ENCODE measurements at regions not wholly inside any gene's neighbourhood (a gene's known extent, or its start where the extent isn't known, plus 50 kb on each side); places are given as distances from the start of the nearest gene placed in this dataset.
A peak's percentile ranks its signal among the peaks of the same experiment; 100 is the strongest.

- DNase-seq: no peak
- intact Hi-C loops (cut with DNase I): no loop called here
Observed at GRCh38 chr9:79220666-79221065, 351.1 kb upstream of the TLE4 start.

DNA sequence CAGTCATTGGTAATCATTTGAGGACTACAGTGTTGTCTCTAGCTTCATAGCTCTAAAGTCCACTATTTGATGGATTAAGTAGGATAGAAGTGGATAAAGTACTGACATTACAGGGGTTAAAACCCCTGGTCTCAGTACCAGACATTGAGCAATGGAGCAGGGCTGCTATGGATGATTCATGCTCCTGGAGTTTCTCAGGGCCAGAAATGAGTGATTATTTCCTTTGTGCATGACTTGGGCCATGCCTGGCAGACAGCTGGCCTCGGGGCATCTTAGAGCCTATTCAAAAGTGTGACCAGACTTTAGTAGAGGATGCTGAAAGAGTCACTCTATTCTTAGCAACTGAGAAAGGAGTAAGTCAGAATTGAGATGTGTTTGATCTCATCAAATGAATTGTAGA is 350.7 kb upstream of the TLE4 start:
- intact Hi-C loops (cut with DNase I): no loop called here
- DNase-seq: no peak

DNA sequence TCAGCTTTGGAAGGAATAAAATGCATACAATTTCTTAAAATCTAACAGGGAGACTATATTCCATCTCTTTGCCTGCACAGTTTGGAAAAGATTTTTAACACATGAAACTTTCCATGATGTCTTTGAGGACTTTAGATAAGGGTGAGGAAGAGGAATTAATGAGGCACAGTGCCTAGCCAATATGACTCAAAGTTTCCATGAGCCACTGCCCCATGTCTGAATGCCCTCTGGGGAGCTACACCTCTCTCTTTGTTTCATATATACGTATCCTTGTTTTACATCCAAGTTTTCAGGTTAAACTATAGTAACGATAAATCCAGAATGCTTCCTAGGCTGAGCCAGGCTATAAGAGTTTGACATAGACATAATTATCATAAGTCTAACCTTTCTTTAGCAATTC is 349.3 kb upstream of the TLE4 start:
- intact Hi-C loops (cut with DNase I): no loop called here
- DNase-seq: no peak

- intact Hi-C loops (cut with DNase I): no loop called here
- no peak for DNase-seq
Observed at GRCh38 chr9:79224672-79225433, 346.9 kb upstream of the TLE4 start.

DNA sequence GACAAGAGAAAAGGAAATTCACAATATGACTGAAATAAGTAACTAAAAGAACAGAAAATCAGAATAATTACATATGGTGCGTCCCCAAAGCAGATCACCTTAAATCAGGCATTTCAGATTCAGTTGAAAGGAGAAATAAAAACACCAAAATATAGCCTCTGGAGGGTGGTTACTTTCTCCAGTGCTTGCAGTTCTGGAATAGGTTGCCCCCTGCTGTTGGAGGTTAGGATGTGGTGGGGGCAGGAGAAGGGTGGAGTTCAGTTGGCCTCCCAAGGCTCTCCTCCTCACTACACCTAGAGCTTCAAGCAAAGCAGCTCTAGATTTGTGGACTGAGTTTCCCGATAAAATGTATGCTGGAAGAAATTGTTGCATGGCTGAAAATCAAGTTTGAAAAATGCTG is 338.2 kb upstream of the TLE4 start:
- DNase-seq: peak in 1 of 10 donors; percentile 8

DNA sequence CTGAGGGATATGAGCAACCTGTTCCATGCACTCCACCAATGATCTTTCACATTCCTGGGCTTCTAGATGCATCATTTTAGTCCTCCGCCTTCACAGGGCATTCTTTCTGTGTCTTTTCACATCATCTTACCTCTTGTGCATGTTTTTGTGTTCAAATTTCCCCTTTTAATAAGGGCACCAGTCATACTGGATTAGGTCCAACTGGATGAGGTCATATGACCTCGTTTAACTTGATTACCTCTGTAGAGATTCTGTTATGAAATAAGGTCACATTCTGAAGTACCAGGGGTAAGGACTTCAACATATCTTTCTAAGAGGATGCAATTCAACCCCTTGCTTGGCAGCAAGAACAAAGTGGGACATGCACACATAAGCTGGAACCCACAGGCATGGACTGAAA is 335.3 kb upstream of the TLE4 start:
- no peak for DNase-seq
- intact Hi-C loops (cut with DNase I): no loop called here

More for the DNA sequence above, 338.2 kb upstream of the TLE4 start:
- intact Hi-C loops (cut with DNase I): no loop called here

- DNase-seq: no peak
- intact Hi-C loops (cut with DNase I): no loop called here
Observed at GRCh38 chr9:79237861-79238260, 333.9 kb upstream of the TLE4 start.

- no peak for DNase-seq
- intact Hi-C loops (cut with DNase I): no loop called here
Observed at GRCh38 chr9:79240774-79241173, 331.0 kb upstream of the TLE4 start.

DNA sequence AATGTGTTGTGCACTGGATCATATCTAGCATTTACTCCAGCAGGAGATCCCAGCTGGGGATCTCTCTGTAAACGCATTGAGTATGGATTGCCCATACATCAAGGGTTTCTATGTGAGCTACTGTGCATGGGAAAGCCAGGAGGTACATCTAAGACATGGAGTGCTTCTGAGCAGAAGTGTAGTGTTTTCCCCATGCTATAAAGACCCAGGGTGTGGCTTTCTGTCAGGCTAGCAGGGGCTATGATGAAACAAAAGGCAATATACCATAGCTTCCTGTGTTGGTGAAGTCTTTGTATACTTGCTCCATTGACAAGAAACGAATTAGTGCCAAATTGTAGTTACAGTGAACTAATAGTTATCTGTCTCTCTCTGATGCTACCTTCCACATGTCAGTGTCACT is 329.3 kb upstream of the TLE4 start:
- DNase-seq: no peak
- intact Hi-C loops (cut with DNase I): no loop called here

DNA sequence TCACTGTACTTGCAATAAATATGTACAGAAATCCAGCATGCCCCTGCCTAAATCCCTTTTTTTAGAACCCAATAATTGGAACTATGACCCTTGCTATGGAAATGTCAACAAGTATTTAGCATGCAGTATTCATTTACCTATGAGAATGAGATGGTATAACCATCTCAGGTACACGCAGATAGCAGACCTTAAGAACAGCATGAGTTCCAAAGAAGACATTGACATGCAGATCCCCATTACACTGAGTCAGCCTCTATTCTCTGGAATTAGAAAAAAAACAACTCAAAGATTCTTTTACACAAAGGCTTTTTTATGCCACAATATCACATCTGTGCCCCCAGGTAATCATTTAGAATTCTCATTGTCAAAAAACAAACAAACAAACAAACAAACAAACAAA is 325.6 kb upstream of the TLE4 start:
- no peak for DNase-seq
- intact Hi-C loops (cut with DNase I): no loop called here

GRCh38 chr9:79247021-79247420 is 324.7 kb upstream of the TLE4 start:
- DNase-seq: no peak
- intact Hi-C loops (cut with DNase I): no loop called here

DNA sequence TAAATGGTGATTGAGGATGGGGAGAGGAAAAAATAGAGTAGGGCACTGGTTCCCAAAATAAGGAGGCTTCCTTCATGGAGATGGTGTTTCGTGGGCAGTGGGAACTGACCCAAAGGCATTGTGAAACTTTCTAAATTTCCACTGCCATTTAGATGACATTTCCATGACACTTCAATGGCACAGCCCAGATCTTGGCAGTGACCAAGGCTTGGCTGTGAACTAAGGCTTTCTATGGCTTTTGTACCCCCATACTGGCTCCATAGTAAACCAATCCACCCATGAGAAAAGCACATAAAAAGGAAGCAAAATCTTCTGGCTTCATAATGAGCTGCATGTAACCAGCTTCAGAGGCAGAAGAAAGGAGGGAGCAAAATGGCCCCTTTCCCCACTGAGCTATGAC is 321.0 kb upstream of the TLE4 start:
- intact Hi-C loops (cut with DNase I): no loop called here
- no peak for DNase-seq

GRCh38 chr9:79254900-79255650 is 316.7 kb upstream of the TLE4 start:
- intact Hi-C loops (cut with DNase I): no loop called here
- DNase-seq: no peak

DNA sequence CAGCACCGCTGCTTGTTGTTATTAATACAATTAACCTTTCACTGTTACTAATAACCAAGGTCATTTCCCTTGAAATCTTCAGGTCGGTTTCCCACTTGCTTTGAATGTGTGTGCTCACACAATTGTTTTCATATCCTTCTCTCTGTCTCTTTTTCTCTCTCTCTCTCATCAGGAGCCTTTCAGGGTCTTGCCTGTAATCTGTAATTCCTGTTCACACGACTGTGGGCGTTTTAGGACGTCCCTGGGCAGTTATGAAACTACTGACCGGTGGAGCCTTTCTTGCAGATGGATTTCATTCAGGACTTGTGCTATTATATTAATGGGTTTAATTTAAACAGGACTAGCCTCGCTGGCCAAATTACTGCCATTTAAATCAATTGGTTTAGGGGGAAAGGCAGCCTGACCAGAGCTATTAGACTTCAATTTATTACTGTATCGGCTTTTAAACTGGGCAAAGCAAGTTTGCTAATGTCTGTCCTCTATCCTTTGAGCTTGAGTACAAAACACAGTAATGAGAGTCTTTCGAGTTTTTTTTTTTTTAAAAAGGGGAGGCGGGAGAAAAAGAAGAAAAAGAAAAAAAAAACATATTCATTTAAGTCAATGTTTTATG is 316.0 kb upstream of the TLE4 start:
- intact Hi-C loops (cut with DNase I): no loop called here

DNA sequence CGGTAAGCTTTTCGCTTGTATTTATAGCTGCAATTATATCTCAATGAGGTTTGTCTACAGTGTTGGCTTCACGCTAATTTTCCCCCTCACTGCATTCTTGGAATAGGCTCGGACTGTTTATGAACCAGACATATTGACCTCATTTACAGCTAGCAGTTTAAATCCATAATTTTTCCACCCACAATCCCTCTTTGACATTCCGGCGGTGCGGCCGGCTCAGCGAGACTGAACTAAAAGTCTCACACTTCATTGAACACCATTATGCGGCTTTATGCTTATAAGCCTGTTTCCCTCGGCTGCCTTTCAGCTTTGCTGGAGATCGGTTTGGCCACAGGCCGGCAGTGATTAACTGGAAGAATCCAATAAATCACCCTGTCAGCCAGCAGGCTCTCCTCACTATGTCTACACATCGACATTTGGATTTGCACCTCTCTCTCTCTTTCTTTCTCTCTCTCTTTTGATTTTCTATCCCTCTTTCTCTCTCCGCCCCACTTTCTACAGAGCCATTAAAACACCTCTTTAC is 315.0 kb upstream of the TLE4 start:
- DNase-seq: peak in 4 of 10 donors; percentile 12 to 69 (median 22)
- intact Hi-C loops (cut with DNase I): no loop called here

More for the DNA sequence above, 316.0 kb upstream of the TLE4 start:
- DNase-seq: no peak

DNA sequence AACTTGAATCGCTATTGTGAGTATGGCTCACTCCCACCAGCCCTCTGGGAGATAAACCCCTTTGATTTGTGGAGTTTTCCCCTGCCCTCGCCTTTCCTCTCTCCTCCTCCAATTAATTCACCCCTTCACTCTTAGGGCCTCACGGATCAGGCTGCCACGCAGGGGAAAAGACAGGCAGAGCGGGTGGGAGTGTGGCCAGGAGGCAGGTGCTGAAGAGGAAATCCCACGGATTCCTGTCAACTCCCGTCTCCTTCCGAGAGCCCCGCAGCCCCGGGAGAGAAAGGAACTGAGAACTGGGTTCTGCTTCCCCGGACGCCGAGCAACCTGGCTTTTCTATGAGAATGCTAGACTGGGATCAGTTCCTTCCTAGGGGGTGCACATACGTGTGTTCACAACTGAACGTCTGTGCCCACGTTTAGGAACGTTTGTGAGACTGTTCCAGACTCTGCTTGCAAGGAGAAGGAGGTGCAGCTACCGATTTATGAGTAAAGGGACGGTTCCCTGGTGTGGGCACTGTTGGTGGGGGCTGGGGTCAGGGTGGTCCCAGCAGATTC is 314.5 kb upstream of the TLE4 start:
- intact Hi-C loops (cut with DNase I): no loop called here
- peak in 6 of 10 donors; percentile 8 to 85 (median 27) for DNase-seq

- intact Hi-C loops (cut with DNase I): no loop called here
- peak in 4 of 10 donors; percentile 19 to 88 (median 78) for DNase-seq
Observed at GRCh38 chr9:79257790-79258351, 313.9 kb upstream of the TLE4 start.

GRCh38 chr9:79259858-79260257 is 311.9 kb upstream of the TLE4 start:
- no peak for DNase-seq
- intact Hi-C loops (cut with DNase I): no loop called here

DNA sequence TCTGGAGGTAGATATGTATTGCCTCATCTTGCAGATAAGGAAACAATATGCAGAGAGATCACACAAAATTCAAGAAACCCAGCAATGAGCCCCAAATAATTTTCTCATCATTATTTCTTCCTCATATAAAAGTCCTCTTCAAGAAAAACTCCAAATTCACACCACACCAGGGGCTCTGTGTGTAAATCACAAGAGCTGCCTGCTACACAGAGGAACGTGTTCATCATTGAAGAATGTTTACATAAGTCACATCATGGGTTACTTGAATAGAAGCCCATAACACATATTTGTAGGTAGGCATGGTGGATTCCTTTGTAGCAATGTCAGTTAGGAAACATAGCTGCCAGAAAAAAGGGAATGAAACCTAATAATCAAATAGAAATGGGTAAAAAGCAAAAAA is 308.1 kb upstream of the TLE4 start:
- intact Hi-C loops (cut with DNase I): no loop called here
- no peak for DNase-seq

DNA sequence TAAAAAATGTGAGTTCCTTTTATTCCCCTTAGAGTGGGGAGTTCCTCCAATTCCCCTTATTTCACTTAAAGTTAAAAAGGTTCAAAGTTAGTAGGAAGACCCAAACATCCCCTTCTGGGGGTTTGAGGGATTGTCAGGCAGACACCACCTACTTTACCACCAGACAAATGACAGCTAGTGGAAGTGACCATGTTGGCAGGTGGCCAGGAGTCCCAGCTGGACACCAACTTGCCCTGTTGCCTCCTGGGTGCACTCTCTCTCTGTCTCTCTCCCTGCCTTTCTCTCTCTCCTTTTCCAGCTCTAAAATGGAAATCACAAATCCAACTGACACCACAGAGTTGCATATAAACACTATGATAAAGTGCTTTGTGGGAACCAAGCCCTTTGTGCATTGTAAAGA is 307.7 kb upstream of the TLE4 start:
- intact Hi-C loops (cut with DNase I): no loop called here

More for the DNA sequence above, 307.7 kb upstream of the TLE4 start:
- peak in 1 of 10 donors; percentile 12 for DNase-seq

All from posterior cingulate gyrus (tissue), 11 donors.